Mesenchymal stem cell (in vitro differentiated cells and primary cell): ENCODE measurements at regions not wholly inside any gene's neighbourhood (a gene's known extent, or its start where the extent isn't known, plus 50 kb on each side); places are given as distances from the start of the nearest gene placed in this dataset.

Source experiments
- DNase-seq: peaks from one replicate; pipeline ENCODE4 v3.0.0-alpha.2; 2013
- H2AFZ ChIP-seq: one replicate; pipeline ENCODE4 v1.6.1; 2013; ENCODE audit warnings: low read depth, mild to moderate bottlenecking, control low read depth, inconsistent platforms, low read length, moderate library complexity
- H2AK5ac ChIP-seq: 2 replicates; pipeline ENCODE4 v1.6.1; 2013; ENCODE audit warnings: low read length, moderate library complexity, mild to moderate bottlenecking, inconsistent platforms; ENCODE audit not compliant: severe bottlenecking
- H2BK120ac ChIP-seq: one replicate; pipeline ENCODE4 v1.6.1; 2013; ENCODE audit warnings: low read depth, mild to moderate bottlenecking, inconsistent platforms, low read length, moderate library complexity
- H2BK12ac ChIP-seq, 2 experiments: one replicate each; pipeline ENCODE4 v1.6.1; 2013; ENCODE audit warnings: inconsistent platforms in 2 of 2, low read length in 2 of 2, mild to moderate bottlenecking in 2 of 2, moderate library complexity in 2 of 2, control low read depth in 1 of 2
- H2BK15ac ChIP-seq: one replicate; pipeline ENCODE4 v1.6.1; 2013; ENCODE audit warnings: mild to moderate bottlenecking, low read depth, inconsistent platforms; ENCODE audit not compliant: poor library complexity, severe bottlenecking
- H2BK5ac ChIP-seq: 2 replicates; pipeline ENCODE4 v1.6.1; 2013; ENCODE audit warnings: low read depth, mild to moderate bottlenecking, low read length, control low read depth, inconsistent platforms; ENCODE audit not compliant: poor library complexity, severe bottlenecking
- H3K14ac ChIP-seq, 2 experiments: one replicate each; pipeline ENCODE4 v1.6.1; 2013; ENCODE audit warnings: inconsistent platforms in 2 of 2, low read length in 2 of 2, control low read depth in 1 of 2, mild to moderate bottlenecking in 1 of 2, moderate library complexity in 1 of 2
- H3K18ac ChIP-seq, 2 experiments: one replicate each; pipeline ENCODE4 v1.6.1; 2013; ENCODE audit warnings: inconsistent platforms in 2 of 2, low read length in 2 of 2, control low read depth in 1 of 2, low read depth in 1 of 2, mild to moderate bottlenecking in 1 of 2
- H3K23ac ChIP-seq, 2 experiments: one replicate each; pipeline ENCODE4 v1.6.1; 2013; ENCODE audit warnings: inconsistent platforms in 2 of 2, low read length in 2 of 2, mild to moderate bottlenecking in 2 of 2, moderate library complexity in 2 of 2, control low read depth in 1 of 2
- H3K27ac ChIP-seq: 2 replicates; pipeline ENCODE4 v1.5.1; 2013; ENCODE audit warnings: mild to moderate bottlenecking, moderate library complexity, low read length, control low read depth, inconsistent platforms; ENCODE audit not compliant: poor library complexity, severe bottlenecking
- H3K27me3 ChIP-seq, 2 experiments: 2 replicates each; pipeline versions ENCODE4 v1.6.1 to v1.7.0; 2013; ENCODE audit warnings: low read length in 2 of 2, mild to moderate bottlenecking in 2 of 2, moderate library complexity in 2 of 2, control low read depth in 1 of 2, inconsistent platforms in 1 of 2; ENCODE audit not compliant: control insufficient read depth in 1 of 2, insufficient read depth in 1 of 2
- H3K36me3 ChIP-seq, 2 experiments: 2 replicates each; pipeline versions ENCODE4 v1.6.1 to v1.7.0; 2013; ENCODE audit warnings: low read length in 2 of 2, control low read depth in 1 of 2, inconsistent platforms in 1 of 2, low read depth in 1 of 2, mild to moderate bottlenecking in 1 of 2; ENCODE audit not compliant: insufficient read depth in 2 of 2, control insufficient read depth in 1 of 2
- H3K4ac ChIP-seq, 2 experiments: one replicate each; pipeline ENCODE4 v1.6.1; 2013; ENCODE audit warnings: inconsistent platforms in 2 of 2, low read length in 2 of 2, mild to moderate bottlenecking in 2 of 2, moderate library complexity in 2 of 2, control low read depth in 1 of 2, low read depth in 1 of 2
- H3K4me1 ChIP-seq: 2 replicates; pipeline ENCODE4 v1.6.1; 2013; ENCODE audit warnings: low read depth, low read length, control low read depth; ENCODE audit not compliant: control insufficient read depth, insufficient read depth
- H3K4me2 ChIP-seq: 2 replicates; pipeline ENCODE4 v1.6.1; 2013; ENCODE audit warnings: low read length, mild to moderate bottlenecking, inconsistent platforms; ENCODE audit not compliant: poor library complexity, severe bottlenecking
- H3K4me3 ChIP-seq, 2 experiments: 2 replicates each; pipeline versions ENCODE4 v1.5.1 to v1.7.0; 2013; ENCODE audit warnings: low read length in 2 of 2, mild to moderate bottlenecking in 2 of 2, control low read depth in 1 of 2, low read depth in 1 of 2; ENCODE audit not compliant: insufficient read depth in 1 of 2
- H3K79me1 ChIP-seq: replicated peaks from 2 replicates; pipeline ENCODE4 v1.6.1; 2013; ENCODE audit warnings: mild to moderate bottlenecking, control low read depth, low read length, inconsistent platforms; ENCODE audit not compliant: poor library complexity, severe bottlenecking
- H3K9ac ChIP-seq: 2 replicates; pipeline ENCODE4 v1.7.0; 2013; ENCODE audit warnings: mild to moderate bottlenecking, low read length, moderate library complexity
- H3K9me3 ChIP-seq: 2 replicates; pipeline ENCODE4 v1.7.0; 2013; ENCODE audit warnings: mild to moderate bottlenecking, low read length; ENCODE audit not compliant: control insufficient read depth
- H4K8ac ChIP-seq: one replicate; pipeline ENCODE4 v1.6.1; 2013; ENCODE audit warnings: inconsistent platforms, mild to moderate bottlenecking, low read length, moderate library complexity
- H4K91ac ChIP-seq: one replicate; pipeline ENCODE4 v1.6.1; 2013; ENCODE audit warnings: mild to moderate bottlenecking, low read length, inconsistent platforms
- WGBS: methylation state at CpG from one replicate; pipeline ENCODE4 v1.1.7; 2013; ENCODE audit warnings: mixed read lengths; 5-methylcytosine and 5-hydroxymethylcytosine counted together

DNA sequence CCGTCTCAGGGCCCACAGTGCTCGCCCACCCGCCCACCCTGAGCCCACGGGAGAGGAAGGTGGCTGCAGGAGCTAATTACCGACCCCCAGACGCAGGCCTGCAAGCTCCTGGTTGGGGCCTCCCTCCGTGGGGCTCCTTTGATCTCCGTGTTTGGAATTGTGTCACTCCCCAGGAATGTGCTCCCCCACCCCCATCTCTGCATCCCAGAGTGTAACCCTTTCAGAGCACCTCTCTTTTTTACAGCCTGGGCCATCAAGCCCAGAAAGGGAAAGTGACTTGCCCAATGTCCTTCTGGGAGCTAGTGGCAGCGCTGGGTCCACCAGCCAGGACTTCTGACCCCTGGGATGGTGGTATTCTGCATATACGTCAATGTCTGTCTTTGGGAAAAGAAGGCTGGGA is 335.1 kb downstream of the CYRIA start:
- Histone ChIP-seq H3K9ac (no peak overlapping the region), H3K4me3 (no peak overlapping the region), H3K4me1 (peaks cover 14% of the 10 kb centered on the region), H3K27me3 (no peaks in the 10 kb centered on the region), H3K4ac (no peak overlapping the region), H2BK5ac (no peak overlapping the region), H2AK5ac (no peak overlapping the region), H2AFZ (no peak overlapping the region), H3K4me2 (peak overlapping the region; percentile 38), H4K8ac (no peak overlapping the region), H3K79me1 (no peaks in the 10 kb centered on the region), H2BK120ac (no peak overlapping the region), H3K14ac (no peak overlapping the region), H2BK15ac (no peak overlapping the region), H3K18ac (no peak overlapping the region), H2BK12ac (no peak overlapping the region), H3K23ac (no peak overlapping the region), H3K9me3 (no peaks in the 10 kb centered on the region), H3K36me3 (no peaks in the 10 kb centered on the region), H3K27ac (no peak overlapping the region), H4K91ac (no peak overlapping the region)
- 13% methylated on average over 8 of the region's 10 CpGs for WGBS
- DNase-seq: peak; percentile 8

DNA sequence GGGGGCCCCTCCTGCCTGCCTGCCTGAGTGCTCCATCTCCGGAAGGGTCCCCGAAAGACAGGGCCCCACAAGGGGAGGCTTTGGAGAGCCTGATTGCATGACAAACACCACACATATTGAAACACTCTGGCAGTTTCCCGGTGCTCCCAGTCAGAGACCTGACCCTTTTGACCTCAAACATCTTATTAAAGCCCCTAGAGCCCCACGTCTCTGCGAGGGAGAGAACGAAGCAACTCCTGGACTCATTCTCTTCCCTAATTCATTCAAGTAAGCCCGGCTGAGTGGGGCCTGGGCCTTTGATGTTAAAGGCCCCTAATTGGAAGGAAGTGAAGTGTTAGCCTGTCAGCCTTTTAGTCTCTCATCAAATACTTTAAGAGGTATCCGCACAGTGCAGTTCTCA is 335.6 kb downstream of the CYRIA start:
- Histone ChIP-seq H3K27ac (peak overlapping the region; percentile 59), H3K23ac (no peak overlapping the region), H3K79me1 (no peaks in the 10 kb centered on the region), H2BK5ac (peak overlapping the region; percentile 24), H3K9ac (no peak overlapping the region), H2AK5ac (peak overlapping the region; percentile 22), H4K91ac (no peak overlapping the region), H2BK120ac (no peak overlapping the region), H2BK15ac (no peak overlapping the region), H3K4me2 (peak overlapping the region; percentile 10), H3K27me3 (no peaks in the 10 kb centered on the region), H4K8ac (no peak overlapping the region), H3K18ac (no peak overlapping the region), H3K4me3 (no peak overlapping the region), H3K4me1 (peaks cover 14% of the 10 kb centered on the region), H2BK12ac (no peak overlapping the region), H2AFZ (peak overlapping the region; percentile 34), H3K36me3 (no peaks in the 10 kb centered on the region), H3K14ac (no peak overlapping the region), H3K9me3 (no peaks in the 10 kb centered on the region), H3K4ac (no peak overlapping the region)
- 12% methylated on average over 4 of the region's 8 CpGs for WGBS
- peak; percentile 1 for DNase-seq

DNA sequence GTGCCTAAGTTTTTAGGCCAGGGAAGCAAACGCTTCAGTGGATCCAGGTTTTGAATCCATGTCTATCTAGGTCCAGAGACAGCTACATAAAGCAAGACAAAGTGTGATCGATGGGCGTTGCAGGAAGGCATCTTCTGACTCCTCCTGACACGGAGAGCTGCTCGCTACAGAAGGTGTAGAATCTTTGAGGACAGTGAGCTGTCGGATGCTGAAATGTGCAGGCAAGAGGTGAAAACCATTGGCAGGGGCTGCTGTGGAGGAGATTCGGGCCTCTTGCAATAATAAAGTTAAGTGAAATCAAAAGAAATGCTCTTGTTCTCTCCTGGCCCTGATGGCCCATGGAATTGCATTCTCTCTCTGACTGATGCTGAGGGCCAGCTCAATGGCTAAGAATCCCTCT is 336.2 kb downstream of the CYRIA start:
- Histone ChIP-seq H2BK120ac (no peak overlapping the region), H4K8ac (no peak overlapping the region), H2BK5ac (no peak overlapping the region), H3K27me3 (no peaks in the 10 kb centered on the region), H3K4ac (no peak overlapping the region), H3K14ac (no peak overlapping the region), H3K23ac (no peak overlapping the region), H2BK12ac (no peak overlapping the region), H2BK15ac (no peak overlapping the region), H3K36me3 (no peaks in the 10 kb centered on the region), H4K91ac (no peak overlapping the region), H3K9me3 (no peaks in the 10 kb centered on the region), H3K9ac (no peak overlapping the region), H3K4me3 (no peak overlapping the region), H3K4me1 (peaks cover 14% of the 10 kb centered on the region), H2AK5ac (no peak overlapping the region), H2AFZ (no peak overlapping the region), H3K18ac (no peak overlapping the region), H3K4me2 (no peak overlapping the region), H3K79me1 (no peaks in the 10 kb centered on the region), H3K27ac (no peak overlapping the region)
- DNase-seq: no peak
- 81% methylated on average over 7 of the region's 7 CpGs for WGBS

DNA sequence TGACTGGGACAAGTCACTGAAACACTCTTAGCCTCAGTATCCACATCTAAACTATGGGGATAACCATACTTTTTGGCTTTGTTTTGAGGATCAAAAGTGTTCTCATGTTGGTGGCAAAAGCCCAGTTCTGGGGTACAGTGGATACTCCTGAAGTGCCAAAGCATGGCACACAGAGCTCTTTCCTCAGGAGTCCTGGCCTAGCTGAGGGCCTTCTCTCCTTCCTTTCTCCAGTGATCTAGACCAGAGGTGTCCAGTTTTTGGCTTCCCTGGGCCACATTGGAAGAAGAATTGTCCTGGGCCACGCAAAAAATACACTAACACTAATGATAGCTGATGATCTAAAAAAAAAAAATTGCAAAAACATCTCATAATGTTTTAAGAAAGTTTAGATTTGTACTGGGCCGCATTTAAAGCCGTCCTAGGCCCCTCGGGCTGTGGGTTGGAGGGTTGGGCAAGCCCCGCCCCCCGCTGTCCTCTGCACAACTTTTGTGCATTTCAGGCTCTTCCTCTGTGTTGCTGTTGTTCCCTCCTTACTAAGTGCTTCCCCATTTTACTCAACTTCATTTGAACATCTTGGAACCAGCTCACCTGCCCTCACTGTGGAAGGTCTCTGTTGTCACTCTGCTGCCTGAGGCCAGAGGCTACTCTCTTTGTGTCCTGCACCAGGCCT is 337.0 kb downstream of the CYRIA start:
- H2BK120ac ChIP-seq: no peak overlapping the region
- no peak overlapping the region for H2AK5ac ChIP-seq
- DNase-seq: no peak
- H3K4me2 ChIP-seq: no peak overlapping the region
- no peak overlapping the region for H2BK5ac ChIP-seq
- no peaks in the 10 kb centered on the region for H3K36me3 ChIP-seq
- no peak overlapping the region for H3K4me3 ChIP-seq
- no peaks in the 10 kb centered on the region for H3K27me3 ChIP-seq
- no peak overlapping the region for H3K14ac ChIP-seq
- no peak overlapping the region for H3K9ac ChIP-seq
- H2BK15ac ChIP-seq: no peak overlapping the region
- no peak overlapping the region for H4K8ac ChIP-seq
- no peak overlapping the region for H3K18ac ChIP-seq
- WGBS: 81% methylated on average over 5 of the region's 6 CpGs
- H2AFZ ChIP-seq: no peak overlapping the region
- H3K79me1 ChIP-seq: no peaks in the 10 kb centered on the region
- no peak overlapping the region for H3K23ac ChIP-seq
- H3K4me1 ChIP-seq: peaks cover 14% of the 10 kb centered on the region
- H2BK12ac ChIP-seq: no peak overlapping the region
- H3K4ac ChIP-seq: no peak overlapping the region
- no peaks in the 10 kb centered on the region for H3K9me3 ChIP-seq
- H3K27ac ChIP-seq: no peak overlapping the region
- no peak overlapping the region for H4K91ac ChIP-seq
